GM18909 (cell line): ENCODE measurements at regions not wholly inside any gene's neighbourhood (a gene's known extent, or its start where the extent isn't known, plus 50 kb on each side); places are given as distances from the start of the nearest gene placed in this dataset.

Source experiments
- ATAC-seq: cut with Tn5 transposase; IDR thresholded peaks from one replicate; pipeline ENCODE4 v1.9.1; 2021; ENCODE audit warnings: mild to moderate bottlenecking; ENCODE audit not compliant: unreplicated experiment, poor library complexity

DNA sequence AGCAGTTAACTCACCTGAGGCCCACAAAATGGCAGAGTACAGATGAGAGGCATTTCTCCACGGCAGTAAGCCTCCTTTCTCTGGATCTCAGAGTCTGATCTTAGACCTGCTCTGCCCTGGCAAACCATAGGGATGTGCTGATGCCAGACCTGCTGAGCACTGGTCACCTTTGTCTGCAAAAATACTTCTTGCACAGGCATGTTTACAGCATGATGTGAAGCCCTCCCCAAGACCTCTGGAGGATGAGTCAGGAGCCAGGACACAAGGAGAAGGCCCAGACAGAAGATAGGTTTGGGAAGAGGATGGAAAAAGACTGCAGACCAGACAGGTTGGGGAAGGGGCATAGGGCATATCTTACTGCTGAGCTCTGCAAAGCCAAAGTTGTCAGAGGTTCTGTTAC lies 426.6 kb downstream of the PMP22 start:
- ATAC-seq, result no peak

DNA sequence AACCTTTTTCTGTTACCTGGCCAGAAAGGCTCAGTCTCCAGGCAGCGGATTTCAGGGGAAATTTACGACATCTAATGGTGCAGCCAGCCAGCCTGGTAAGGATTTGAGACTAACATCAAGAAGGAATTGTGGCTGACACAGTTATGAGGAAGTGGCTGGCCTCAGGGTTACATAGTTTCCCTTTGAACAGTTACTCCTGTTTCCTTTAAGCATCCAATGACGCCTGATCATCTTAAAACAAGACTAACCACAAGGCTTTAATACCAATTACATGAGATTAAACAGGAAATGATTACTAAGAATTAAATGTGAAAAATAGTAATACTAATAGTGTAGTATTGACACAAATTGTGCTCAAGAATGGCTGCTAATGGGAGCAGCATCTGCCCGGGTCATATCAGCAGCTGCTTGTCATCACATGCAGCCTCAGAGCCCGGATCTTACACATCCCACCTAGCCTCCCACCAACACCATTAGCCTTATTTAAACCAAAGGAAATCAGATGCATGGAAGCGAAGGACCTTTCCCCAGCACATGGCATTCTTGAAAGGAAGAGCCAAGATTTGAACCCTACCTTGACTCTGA lies 431.8 kb downstream of the PMP22 start:
- no peak for ATAC-seq

DNA sequence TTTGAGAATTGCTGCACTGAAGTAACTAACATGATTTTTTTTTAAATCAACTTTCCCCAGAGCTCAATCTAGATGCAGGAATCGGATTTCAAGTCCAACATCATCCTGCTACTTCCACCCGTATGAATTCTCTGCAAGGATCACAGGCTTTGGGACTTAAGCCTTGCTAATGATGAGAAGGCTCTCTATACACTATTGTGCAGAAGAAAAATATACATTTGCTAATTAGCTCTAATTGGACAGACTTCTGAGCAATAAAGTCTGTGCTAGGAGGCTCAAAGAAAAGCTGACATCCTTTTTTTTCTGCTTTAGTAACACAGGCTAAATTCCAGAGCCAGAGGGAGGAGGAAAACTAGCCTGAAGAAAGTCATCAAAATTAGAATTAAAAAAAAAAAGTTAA lies 433.6 kb downstream of the PMP22 start:
- no peak for ATAC-seq

DNA sequence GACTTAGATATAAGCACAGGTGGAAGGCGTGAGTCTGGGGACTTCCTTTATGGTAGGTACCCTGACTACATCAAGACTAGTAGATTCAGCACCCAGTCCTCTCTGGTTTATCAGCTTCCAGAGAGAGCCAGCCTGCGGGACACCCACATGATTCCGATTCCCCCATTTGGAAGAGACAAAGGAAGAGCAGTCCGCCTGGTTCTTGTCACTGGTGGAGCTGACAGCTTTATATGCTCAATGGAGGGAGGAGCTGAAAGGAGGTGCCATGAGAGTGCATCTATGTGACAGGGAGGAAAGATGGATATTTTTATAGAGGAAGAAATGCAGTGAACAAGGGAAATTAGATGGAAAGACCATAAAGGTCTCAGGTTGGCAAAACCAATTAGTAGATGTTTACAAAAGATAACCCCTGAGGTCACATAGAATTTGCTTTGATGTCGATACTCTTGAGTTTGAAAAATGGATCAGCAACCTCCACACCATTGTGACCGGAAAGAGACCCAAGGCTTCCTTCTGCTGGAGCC lies 437.7 kb downstream of the PMP22 start:
- no peak for ATAC-seq

DNA sequence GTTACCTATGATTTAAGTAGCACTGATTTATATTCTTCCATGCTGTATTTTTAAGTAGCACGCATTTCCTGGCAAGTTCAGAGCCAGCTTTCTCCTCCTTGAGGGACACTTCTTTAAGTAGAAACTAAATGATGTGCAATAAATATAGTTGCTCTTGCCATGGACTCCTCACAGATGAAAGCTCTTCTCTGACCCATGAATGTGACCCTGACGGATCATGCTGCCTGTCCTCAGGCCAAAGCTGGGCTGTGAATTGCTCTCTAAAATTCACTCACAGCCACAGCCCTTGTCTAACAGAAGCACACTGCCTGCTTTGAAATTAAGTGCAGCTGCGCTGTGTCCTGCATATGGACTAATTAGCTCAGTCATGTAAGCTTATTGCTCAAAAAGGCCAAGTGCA lies 438.8 kb downstream of the PMP22 start:
- no peak for ATAC-seq

DNA sequence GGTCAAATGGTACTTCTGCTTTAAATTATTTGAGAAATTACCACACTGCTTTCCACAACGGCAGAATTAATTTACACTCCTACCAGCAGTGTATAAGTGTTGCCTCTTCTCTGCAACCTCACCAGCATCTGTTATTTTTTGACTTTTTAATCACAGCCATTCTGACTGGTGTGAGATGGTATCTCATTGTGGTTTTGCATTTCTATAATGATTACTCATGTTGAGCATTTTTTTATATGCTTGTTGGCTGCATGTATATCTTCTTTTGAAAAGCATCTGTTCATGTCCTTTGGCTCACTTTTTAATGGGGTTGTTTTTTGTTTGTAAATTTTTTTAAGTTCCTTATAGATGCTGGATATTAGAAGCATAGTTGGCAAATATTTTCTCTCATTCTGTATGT lies 446.7 kb downstream of the PMP22 start:
- no peak for ATAC-seq

DNA sequence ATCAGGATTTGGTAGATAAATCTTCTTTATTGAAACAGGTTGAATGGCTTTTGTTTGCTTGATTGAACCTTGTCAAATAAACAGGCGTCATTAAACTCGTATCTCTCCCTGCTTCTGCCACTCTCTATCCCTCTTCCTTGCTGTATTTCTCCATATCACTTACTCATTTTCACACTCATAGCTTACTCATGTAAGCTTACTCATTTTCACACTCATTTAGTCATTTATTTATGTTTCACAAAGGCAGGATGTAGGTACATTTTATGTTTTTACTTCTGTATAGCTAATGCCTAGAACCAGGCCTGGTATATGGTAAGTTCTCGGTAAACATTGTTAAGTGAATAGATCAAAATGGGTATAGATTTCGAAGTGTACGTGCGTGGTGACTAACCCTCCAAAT lies 450.0 kb downstream of the PMP22 start:
- no peak for ATAC-seq

DNA sequence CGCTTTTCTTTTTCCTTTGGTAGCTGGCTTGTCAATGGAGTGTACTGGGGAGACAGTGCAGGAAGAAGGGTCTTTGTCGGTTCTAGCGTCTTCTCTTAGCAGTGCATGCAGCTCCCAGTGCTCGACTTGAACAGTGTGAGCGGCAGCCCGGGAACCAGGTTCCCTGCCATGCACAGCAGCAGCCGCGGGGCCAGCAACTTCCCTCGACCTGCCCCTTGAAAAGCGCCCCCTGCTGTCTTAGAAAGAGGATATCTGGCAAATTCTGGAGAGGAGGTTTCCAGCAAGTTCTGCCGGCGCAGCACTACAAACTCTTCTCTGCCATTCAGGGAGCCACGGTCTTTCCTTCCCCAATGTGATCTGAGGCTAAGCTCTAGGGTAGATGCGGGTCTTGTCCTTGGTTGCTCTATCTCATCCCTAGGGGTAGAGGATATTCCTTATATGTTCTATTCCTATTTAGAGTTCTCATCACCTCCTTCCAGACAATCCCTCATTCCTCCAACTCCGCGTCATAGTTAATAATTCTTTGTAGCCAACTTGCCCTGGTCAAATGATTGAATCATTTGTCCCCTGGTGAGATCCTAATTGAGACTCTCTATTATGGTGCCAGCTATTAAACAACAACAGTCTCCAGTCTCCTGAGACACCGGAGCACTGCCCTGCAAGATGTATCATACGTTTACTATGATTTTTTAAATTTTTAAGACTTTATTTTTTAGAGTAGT lies 451.3 kb downstream of the PMP22 start:
- no peak for ATAC-seq

DNA sequence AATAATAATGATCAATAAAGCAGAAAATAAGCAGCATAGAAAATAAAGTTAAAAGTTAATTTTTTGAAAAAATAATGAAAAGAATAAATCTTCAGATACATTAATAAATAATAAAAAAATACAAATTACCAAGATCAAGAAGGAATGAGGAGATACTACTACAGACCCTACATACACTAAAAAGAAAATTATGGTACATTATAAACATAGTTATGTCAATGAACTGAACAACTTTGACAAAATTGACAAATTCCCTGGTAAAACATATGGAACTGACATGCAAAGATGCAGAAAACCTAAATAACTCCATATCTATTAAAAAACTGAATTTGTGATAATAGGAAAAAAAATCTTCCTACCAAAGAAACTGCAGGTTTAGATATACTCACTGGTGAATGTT lies 456.7 kb downstream of the PMP22 start:
- no peak for ATAC-seq

DNA sequence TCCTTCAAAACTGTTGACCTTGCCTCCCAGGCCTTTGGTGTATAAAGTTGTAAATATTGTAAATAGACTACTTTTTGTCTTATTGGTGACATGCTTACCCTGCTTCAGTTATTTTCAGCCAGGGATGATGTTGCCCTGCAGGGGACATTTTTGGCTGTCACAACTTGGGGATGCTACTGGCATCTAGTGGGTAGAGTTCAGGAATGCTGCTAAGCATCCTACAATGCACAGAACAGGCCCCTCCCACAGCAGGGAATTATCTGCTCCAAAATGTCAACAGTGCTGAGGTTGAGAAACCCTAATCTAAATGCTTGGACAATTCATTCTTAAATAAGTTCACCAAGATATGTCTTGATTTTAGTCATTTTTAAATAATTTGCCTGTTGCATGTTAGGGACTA lies 459.8 kb downstream of the PMP22 start:
- ATAC-seq, result no peak

DNA sequence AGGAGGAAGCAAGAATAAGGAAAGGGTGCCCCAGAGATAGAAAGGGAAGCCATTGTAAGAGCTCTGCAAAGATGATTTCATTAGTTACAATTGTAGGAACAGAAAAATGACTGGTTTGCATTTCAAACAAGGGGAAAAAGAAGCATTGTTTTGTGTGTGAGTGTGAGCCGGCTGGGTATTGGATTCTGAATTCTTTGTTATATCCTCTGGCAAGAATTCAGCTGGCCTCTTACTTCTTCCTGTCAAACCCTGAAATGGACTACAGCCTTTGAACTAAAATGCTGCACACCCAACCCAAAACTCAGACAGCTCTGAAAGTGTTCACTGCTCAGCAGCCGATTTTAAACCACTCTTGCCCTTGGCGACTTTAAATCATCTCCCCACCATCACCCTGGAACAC lies 461.3 kb downstream of the PMP22 start:
- ATAC-seq, result no peak

DNA sequence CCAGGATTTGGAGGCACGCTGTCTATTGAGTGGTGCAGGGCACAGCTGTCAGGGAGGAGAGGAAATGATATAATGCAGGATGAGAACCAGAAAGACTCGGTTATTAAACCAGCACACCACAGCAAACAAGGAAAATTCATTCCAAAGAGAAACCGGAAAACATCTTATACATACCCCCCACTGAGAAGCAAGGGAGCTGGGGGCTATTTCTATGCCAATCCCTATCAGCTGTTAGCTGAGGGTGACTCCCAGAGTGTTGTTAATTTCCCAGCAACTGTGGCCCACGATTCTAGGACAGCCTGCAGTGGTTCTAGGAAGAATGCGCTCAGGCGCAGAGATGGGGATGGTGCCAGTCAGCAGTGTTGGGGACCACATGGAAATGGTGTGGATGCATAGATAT lies 467.3 kb downstream of the PMP22 start:
- ATAC-seq, result no peak

DNA sequence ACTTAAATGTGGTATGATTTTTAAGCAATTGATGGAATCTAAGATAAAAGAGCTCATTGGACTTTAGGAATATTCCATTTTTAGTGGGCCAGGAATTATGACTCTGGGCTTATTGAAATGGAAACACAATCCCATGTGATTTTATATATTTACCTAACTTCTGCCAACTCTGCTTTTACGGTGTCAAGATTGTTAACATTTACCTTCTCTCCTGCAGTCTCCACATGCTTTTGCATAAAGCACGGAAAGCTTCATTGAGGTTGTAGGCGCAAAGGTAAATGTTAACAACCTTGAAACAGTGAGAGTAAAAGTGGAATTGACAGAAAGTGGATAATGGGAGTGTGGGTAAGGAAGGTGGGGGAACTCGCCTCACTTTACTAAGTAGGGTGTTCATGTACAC lies 468.1 kb downstream of the PMP22 start:
- ATAC-seq, result no peak

DNA sequence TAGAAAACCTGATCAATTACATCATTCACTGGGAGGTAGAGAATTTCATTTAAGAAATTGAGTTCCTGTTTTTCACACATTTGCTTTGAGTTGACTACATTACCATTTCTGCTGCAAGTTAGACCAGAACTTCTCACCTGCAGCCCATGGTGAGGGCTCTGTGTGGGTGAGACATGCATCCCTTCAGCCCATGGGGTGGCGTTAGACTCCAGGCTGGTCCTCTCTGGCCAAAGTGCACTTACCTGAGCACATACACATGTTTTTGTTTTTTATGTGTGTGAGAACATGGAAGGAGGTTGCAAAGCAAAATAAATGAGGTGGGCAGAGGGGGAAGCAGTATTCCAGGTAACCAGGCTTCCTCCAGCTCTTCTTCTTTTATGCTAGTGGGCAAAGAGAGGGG lies 470.2 kb downstream of the PMP22 start:
- no peak for ATAC-seq

DNA sequence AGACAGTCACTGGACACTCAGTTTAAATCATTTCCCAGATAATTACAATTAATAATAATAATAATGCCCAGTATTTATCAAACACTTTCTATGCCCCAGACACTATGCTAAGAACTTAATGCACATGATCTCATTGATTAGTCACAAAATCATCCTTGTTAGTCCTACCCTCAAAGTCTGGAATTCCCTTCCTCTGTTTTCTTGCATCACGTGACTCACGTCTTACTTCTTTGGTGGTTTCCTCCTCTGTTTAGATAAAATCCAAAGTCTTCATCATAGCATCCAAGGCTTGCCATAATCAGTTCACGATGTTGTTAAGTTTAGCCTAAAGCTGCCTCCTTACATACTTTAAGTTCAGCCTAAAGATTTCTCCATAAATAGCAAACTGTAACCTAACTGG lies 471.9 kb downstream of the PMP22 start:
- no peak for ATAC-seq

DNA sequence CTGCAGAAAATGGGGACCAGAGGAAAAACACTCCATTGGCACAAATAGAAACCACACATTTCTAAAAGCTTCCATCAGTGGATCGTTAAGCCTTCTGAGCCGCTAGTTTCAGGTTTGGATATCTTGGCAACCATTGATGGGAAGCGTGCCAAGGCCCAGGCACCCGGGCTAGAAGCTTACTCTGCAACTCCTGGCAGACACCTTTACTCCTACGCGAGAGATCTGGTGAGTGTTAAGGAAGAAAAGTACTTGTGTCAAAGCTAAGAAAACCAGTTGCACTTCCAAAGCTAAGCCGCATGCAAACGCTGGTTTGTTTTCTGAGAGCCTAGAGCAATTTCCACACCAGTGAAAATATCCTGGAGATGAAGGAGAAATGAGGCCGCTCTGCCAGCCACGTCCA lies 472.4 kb downstream of the PMP22 start:
- no peak for ATAC-seq

DNA sequence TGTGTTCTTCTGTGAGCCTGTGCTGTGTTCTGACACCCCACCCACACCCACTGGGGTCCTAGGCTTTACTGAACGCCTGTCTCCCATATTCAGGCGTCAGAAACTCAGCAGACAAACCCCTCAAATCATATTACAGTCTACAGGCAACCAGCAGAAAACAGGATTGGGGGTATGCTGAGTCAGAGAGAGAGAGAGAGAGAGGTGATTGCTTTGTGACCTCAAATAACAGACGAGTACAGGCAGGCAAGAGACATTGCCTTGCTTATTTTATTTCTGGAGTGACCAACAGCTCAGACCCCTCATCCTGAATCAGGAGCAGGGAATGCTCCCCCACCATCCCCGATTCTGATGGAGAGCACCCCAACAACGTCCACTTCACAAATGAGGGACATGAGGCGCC lies 473.9 kb downstream of the PMP22 start:
- no peak for ATAC-seq

DNA sequence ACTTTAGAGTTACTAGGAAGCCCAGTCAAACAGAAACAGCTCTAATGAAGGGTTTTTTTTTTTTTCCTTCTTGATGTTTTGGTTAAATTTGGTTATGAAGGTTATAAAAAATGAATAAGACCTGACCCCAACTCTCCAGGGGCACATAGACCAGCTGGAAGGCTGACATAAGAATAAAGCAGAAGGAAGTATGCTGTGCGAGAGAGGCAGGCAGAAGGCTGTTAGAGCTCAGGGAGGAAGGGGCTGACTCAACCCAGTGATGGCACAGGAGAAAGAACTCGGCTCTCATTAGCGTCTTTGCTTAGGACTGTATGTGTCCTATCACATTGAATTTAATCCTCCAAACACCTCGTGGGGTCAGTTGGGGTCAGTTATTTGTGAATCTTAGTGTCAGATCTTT lies 474.6 kb downstream of the PMP22 start:
- no peak for ATAC-seq

DNA sequence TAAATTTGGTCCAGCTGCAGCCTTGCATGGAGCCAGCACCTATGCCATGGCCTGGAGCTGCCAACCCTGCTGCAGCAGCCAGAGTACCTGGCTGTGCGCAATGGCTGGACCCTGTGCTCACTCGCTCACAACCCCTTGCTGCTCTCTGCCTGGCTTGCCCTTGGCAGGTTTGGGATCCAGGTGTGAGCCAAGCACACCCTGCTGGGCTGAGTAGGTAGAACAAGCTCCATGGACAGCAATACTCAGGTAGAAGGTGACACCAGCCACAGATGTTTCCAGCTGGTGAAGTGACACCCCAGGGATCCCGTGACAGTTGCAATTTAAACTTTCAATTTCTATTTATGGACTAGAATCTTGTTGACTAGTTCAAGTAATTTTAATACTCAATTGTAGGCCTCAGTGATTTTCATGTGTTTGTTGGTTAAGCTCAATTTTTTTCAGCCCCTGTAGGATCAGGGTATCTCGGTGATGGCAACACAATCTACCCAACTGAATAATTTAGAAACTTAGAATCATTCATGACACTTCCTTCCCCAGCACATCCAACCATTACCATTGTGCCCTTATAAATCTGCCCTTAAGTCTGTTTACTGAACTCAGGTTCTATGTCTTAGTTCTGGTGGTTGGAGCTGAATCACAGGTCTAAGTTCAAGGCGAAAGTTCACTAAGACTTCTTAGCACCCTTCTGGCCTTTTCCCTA lies 480.0 kb downstream of the PMP22 start:
- ATAC-seq, result peak; percentile 90

DNA sequence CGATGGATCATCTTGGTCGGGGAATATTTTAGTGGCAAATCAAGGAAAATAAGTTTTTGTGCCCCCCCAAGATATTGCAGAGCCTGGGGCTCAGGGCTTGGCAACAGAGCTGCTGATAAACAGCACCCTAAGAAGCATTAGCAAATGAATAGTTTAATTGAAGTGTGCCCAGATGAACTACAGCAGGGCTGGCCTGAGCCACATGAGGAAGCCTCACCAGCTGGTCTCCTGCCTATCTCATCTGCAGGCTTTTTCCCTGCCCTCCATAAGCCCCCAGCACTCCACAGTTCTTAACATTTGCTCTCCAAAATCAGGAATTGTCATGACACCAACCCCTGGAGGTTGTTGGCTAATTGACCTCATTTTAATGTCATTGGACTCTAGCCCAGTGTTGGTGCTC lies 480.2 kb downstream of the HS3ST3B1 start:
- ATAC-seq, result no peak

DNA sequence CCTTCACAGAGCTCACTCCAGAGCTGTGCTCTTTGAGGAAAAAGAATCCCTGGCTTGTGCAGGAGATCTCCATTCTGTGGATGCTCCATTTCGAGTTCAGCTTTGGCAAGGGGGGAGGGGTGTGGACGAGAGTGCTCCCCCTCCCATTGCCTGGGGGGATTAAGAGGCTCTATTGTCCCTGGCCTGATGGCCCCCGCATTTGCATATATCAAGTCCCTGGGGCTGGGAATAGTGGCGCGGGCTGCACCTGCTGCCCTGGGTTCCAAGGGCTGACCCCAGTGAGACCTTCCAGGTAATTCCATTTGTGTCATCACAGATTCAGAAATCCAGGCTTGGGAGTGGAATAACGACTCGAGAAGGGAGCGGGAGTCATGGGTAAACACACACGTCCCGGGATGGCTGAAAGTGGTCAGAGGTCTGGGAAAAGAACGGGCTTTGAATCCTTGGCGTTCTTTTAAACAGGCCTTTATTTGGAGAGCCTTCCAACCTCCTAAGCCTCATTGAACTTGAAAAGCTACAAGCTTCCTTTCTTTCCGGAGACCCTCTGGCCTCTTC lies 479.3 kb downstream of the HS3ST3B1 start:
- no peak for ATAC-seq
